22Rv1 (cell line): ENCODE measurements at regions not wholly inside any gene's neighbourhood (a gene's known extent, or its start where the extent isn't known, plus 50 kb on each side); places are given as distances from the start of the nearest gene placed in this dataset.

Experiments
- CTCF ChIP-seq: fragments of 450-650 bp; IDR thresholded peaks from 2 replicates; pipeline ENCODE4 v1.5.1; 2017; ENCODE audit warnings: mild to moderate bottlenecking
- ZFX ChIP-seq: fragments of 450-650 bp; IDR thresholded peaks from 2 replicates; pipeline ENCODE4 v1.6.1; 2017; ENCODE audit warnings: antibody characterized with exemption, borderline replicate concordance

GRCh38 chr6:82511546-82511945, 147.9 kb downstream of the TPBG start:
- TF ChIP-seq CTCF: no peak
- no peak for TF ChIP-seq ZFX
